H1 (cell line): ENCODE measurements at regions not wholly inside any gene's neighbourhood (a gene's known extent, or its start where the extent isn't known, plus 50 kb on each side); places are given as distances from the start of the nearest gene placed in this dataset.

Experiments used
- CHD2 ChIP-seq: IDR thresholded peaks from 2 replicates; pipeline ENCODE4 v1.6.1; 2012; ENCODE audit warnings: low read length, improper control_type of control experiment
- CHD7 ChIP-seq: fragments of 300-600 bp; sonication (generic); IDR thresholded peaks from 2 replicates; pipeline ENCODE4 v1.7.1; 2012; ENCODE audit warnings: low read length, moderate library complexity, mild to moderate bottlenecking, inconsistent platforms; ENCODE audit not compliant: insufficient replicate concordance
- RFX5 ChIP-seq: IDR thresholded peaks from 2 replicates; pipeline ENCODE4 v1.6.1; 2011; ENCODE audit warnings: low read depth, low read length, improper control_type of control experiment, borderline replicate concordance

- TF ChIP-seq CHD7 (no peak), CHD2 (no peak), RFX5 (no peak)
Observed at GRCh38 chr22:48795664-48796063, 1032.0 kb downstream of the BRD1 start (continued).
